HG03108 (cell line): ENCODE measurements at regions not wholly inside any gene's neighbourhood (a gene's known extent, or its start where the extent isn't known, plus 50 kb on each side); places are given as distances from the start of the nearest gene placed in this dataset.

Experiments
- ATAC-seq: cut with Tn5 transposase; IDR thresholded peaks from one replicate; pipeline ENCODE4 v1.9.1; 2021; ENCODE audit warnings: moderate library complexity; ENCODE audit not compliant: unreplicated experiment

DNA sequence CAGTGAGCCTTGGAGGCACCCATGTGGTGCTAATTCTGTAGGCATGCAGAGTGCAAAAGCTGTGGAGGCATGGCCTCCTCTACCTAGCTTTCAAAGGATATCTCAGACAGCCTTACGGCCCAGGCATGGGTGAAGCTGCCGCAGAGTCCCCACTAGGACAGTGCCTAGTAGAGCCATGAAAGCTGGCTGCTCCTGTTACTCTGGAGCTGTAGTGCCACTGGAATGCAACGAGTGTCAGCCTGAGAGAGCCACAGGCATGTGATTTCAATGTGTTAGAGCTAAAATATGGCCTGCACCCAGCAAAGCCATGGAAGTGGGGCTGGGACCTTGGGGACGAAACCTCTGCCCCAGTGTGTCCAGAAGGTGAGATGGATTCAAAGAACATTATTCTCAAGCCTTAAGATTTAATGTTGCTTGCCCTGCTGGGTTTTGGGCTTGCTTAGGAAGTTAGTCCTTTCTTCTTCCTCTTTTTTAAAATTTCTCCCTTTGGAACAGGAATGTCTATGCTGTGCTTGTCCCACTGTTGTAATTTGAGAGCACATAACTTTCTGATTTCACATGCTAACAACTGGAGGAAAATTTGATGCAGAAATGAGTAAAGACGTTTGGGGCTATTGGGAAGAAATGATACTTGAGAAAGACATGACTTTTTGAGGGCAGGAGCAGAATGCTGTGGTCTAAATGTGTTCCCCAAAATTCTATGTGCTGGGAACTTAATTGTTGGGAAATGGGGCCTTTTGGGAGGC is 298.4 kb downstream of the PSAT1 start:
- no peak for ATAC-seq

DNA sequence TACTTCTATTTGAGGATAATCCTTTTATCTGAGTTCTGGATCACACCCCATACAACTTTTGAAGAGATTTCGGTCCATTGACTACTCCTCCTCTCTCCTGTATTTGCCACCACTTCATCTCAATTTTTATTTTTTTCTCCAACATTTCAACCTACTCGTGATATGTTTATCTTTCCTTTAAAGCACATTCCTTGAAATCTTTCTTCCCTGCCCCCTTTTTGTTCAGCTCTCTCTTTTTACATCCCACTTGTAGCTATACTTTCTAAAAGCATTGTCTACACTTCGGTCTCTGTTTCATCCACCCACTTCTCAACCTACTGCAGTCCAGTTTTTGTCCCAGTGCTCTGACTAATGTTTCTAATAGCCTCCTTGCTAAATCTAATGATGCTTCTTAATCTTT is 299.4 kb downstream of the PSAT1 start:
- ATAC-seq, result no peak

DNA sequence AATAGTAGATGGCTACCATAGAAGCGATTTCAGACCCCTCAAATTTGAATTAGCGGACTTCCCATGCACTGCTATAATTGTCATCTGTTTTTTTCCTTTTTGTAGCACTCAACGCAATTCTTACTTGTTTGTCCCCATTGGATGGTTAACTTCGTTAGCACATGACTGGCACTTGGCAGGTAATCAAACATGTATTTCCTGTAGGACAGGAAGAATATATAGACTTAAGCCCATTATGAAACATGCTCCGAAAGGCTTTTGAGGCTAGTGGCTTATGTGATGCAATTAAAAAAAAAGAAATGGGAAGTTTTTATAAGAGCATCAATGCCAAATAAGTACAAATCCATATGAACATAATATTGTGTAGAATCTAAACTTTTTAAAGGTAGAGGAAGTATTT is 301.2 kb downstream of the PSAT1 start:
- no peak for ATAC-seq

DNA sequence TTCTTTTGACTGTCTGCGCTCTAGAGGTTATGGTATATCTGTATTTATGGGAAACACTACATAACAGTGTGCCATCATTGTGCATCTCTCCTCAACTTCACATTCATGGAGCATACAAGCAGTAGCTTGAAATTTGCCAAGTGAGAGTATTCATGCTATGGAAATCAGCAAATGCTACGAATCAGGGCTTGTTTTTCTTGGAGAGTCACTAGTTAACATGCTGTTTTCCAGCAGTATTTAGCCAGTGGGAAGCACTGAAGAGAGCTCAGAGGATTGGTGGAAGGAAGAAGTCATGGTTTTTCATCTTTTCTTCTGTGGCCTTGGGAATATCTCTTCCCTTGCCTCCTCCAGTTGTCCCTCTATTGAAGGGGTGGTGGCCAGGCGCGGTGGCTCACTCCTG is 303.0 kb downstream of the PSAT1 start:
- no peak for ATAC-seq

DNA sequence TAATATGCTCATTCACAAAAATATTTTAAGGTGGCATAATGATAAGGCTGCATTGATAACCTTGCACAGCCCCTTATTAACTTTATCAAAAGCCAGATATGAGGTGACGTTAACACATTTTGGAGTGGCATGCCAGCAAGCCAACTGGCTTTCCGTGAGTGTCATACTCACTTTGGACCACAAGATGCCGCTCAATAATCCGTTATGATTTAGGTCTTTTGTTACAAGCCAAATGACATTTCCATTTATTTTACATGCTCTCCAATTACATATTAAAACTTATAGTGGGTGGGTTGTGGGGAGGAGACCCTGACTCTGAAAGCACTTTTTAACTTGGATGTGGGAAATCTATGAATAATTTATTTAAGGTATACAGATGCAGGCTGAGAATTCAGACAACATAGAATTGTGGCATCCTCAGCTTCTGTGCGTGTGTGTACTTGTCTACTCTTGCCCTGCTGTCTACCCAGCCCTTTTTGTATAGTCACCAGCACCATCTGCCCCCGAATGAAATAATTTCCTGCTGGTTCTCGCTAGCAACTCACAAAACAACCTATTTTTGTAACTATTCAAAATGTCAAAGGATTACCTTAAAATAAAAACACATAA is 305.1 kb downstream of the PSAT1 start:
- no peak for ATAC-seq

DNA sequence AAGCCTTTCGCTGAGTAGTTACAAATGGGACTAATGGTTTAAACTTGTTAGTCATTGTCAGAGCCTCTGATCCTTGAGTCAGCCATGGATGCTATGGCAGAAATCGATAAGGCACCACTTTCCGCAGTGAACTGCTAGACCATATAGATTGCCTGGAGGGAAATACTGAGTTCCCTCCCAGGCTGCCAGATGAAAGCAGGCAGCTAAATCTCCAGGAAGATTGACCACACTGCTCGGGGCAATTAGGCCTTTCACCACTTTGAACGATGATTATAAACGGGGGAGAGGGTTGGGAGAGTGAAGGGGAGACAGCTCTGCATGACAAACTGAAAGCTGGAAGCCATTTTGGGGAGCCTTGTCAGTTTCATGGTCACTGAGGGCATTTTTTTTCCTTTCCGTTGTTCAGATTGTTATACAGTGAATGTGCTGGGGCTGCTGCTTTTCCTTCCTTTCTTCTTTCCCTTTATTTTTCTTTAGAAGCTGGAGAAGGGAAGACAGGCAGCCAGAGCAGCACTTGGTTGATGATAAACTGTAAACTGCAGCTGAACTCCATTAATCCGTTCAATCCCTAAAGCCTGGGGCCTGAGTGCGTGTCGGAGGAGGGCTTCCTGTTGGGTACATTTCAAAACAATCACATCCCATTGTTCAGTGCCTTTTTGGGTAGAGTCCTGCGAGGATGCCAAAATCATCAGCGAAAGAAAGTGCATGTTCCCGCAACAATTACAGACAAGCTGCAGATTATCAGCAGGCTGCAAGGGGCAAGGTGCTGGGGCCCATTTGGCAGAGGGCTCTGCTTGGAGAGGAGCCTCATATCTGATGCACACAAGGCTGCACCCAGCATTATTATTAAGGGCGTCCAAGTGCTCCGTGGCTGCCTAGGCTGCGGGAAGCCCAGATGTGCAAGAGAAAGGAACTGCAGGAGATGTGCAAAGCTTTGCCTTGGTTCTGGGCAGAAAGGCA is 308.4 kb downstream of the PSAT1 start:
- no peak for ATAC-seq

DNA sequence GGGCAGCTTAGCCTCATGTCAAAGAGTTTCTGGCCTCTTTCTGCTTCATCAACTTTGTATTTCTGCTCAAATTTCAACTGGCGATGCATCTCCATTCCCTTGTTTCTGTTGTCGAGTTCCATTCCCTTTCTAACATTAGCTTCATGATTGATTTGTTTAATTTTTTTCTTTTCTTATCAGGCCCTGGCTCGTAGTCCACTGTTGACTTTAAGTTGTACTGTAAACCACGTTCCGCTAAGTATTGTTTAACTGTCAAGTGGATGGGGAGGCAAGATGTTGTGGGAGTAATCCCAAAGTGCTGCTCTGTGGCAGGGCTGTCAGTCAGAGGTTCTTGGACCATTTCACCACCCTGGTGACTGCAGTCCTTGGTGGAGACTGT is 309.1 kb downstream of the PSAT1 start:
- ATAC-seq, result no peak

DNA sequence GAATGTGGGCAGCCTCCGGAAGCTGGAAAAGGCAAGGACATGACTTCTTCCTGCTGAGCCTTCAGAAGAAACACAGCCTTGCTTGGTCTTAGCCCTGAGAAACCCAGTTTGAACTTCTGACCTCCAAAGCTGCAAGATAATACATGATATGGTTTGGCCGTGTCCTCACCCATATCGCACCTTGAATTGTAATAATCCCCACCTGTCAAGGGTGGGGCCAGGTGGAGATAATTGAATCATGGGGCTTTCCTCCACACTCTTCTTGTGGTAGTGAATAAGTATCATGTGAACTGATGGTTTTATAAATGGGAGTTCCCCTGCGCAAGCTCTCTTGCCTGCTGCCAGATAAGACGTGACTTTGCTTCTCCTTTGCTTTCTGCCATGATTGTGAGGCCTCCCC is 310.9 kb downstream of the PSAT1 start:
- ATAC-seq, result no peak

DNA sequence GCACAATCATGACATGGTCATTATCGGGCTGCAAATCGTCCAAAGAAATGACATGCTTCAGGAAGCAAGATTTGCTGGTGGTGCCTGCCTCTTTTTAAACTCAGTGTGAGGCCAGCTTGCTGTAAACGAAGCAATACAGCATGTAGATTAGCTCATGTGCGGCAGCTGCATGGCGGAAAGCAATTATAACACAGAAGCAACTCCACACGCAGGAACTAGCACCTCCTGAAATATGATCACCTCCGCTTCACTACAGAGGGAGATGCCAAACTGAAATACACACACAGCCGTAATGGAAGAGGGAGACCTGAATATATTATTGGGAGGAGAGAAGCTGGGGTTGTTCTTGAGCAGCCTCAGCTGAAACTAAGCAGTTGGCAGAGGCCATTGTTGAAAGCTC is 312.5 kb downstream of the PSAT1 start:
- no peak for ATAC-seq

DNA sequence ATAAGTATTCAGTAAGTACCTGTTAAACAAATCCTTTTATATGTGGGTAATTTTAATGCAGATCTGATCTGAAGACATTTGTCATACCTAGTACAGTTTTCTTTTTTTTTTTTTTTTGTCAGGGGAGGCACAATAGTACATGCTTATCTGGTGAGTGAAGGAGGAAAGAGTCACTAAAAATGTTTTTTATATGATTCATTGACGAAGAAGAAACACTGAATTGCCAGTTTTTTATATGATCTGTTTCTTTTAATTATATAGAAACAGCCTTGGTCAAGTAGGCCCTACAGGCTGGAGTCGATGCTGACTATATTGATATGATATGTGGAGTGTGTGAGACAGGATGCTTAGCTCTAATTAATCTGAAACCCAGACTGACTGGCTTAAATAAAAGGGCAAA is 315.2 kb downstream of the PSAT1 start:
- ATAC-seq, result no peak

DNA sequence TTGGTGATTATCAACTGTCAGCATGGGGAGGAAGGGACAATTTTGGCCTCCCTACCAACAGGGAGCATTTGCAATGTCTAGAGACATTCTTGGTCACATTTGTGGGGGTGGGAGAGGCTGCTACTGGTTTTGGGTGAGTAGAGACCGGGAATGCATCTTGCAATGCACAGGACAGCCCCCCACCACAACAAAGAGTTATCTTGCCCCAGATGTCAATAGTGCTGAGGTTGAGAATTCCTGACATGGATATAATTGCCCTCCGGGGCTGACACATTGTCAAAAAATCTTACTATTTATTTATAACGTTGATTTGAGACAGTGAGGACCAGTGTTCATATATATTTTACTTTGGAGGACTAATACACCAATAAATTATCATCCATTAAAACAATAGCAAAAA is 316.1 kb downstream of the PSAT1 start:
- ATAC-seq, result no peak

DNA sequence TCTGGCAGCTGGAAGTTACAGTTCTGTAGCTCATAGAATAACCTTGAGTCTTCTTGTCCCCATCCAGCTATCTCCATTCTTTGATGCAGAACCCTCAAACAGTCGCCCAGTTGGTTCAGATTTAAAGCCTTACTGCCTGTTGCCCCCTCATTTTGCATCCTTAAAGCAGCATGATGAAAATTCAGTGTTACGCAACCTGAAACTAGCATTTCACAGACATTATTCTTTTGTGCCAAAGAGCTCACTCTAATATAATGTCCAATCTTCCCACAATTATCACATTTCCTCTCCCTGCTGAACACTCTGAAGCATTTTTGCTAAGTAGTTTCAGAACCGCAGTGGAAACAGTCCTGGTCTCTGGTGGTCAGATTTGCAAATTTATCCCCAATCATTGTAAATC is 318.0 kb downstream of the PSAT1 start:
- ATAC-seq, result no peak

DNA sequence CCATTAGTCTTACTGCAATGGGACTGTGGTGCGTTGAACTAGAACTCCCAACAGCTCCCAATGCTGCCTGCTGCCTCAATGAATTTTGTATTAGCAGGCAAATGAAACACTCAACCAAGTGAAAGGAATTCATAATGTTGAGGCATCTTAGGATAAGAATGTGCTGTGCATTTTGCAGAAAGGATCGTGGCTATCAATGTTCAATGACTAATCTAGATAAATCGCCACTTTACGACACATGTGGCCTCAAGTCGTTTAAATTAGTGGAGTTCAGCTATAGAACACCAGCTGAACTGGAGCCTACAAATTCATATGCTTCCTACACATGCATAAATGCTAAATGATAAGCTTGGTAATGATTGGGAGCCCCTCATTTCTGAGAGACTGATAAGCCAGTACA is 318.4 kb downstream of the PSAT1 start:
- ATAC-seq, result no peak

DNA sequence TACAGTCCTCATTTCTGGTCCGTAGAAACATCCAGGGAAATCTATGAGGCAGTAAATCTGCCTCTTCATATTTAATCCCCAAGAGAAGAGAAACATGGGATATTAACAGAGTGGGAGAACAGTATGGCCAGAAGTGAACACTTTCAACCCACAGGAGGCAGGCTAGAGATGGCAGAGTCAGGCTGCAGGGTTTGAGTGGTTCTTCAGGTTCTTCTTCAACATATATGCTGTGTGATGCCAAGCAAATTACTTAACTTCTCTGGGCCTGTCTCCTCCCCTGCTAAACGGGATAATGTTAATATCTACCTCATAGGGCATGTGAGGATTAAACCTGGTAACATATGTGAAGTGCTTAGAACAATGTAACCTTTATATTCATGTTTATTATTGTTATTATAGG is 321.8 kb downstream of the PSAT1 start:
- ATAC-seq, result no peak

DNA sequence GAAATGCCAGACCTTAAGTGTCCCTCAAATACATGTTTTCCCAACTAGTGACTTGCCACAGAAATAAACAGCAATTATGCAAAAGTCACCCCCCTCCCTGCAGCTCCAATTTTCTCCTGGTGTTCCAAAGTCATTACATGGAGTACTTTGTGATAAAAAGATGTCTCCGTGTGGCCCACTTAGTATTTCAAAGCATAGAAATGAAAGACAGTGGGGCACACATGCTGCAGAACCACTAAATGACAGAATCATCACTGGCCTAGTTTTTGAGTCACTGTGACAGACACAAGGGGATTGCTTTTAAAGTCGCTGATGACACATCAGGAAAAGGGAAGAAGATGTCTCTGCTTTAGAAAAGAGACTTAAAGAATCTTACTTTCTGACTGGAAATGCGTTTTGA is 323.4 kb downstream of the PSAT1 start:
- no peak for ATAC-seq

DNA sequence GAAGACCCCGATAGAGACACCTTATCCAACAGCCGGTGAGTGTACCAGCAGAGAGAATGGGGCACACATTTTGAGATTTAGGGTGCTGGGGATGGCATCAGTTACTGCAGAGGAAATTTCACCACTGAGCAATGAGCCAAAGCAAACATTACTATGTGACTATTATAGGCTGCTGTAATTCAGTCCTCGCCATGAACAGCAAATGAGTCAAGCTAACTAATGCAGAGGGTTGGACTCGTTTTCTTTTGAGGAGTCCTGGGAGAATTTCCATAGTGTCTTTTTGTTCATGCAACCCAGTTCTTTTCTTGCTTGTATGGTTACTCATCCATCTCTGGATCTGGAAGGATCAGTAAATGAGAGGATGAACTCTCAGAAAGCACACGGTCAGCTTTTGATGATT is 323.8 kb downstream of the PSAT1 start:
- ATAC-seq, result no peak

DNA sequence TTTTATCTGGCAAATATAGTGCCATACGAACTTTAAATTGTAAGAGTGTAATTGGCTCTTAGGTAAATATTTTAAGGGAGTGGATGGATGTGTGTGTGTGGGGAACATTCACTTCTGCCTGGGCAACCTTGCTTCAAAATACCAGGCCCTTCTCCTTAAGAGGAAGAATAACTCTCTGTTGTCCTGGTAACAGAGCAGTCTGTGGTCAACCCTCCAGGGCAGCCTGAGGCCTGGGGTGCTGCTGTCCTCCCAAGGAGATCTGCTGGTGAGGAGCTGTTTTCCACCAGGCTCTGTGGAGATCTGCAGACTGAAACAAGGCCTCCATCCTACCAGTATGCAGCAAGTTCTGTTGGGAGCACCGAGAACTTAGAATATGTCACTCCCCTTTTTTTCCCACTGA is 325.2 kb downstream of the PSAT1 start:
- ATAC-seq, result no peak

DNA sequence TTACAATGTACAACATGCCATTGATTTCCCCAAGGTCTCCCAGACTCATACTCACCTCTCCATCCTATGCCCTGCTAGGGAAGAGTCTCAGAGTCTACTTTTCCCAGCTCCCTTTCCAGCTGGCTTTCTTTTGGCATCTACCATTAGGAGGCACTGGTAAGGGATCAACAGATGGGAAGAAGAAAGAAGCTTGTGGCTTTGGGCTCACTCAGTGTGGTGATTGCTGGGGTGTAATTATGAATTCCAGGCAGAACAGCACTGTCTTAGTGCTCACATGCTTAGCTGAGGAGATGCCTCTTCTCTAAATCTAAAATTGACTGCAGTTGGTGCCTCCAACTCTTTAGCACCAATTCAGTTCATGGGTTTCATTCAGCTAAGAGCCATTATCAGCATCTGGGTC is 330.0 kb downstream of the PSAT1 start:
- no peak for ATAC-seq

DNA sequence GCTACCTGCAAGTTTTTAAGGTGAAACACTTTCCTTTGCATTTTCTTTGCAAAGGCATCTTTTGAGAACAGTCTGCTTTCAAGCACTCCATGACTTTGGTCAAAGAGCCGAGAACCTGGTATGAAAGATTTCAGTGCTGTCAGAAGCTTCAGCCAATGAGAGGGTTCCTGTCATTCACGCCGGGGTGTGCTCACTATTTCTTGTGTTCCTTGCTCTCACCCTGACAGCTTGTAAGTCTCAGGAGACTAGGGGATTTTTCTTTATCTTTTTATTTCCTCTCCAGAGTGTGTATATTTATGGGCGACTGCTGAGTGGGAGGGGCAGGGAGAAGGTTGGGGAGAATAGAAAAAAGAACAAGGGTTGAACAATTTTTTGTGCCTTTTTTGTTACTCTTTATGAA is 334.0 kb downstream of the PSAT1 start:
- no peak for ATAC-seq

DNA sequence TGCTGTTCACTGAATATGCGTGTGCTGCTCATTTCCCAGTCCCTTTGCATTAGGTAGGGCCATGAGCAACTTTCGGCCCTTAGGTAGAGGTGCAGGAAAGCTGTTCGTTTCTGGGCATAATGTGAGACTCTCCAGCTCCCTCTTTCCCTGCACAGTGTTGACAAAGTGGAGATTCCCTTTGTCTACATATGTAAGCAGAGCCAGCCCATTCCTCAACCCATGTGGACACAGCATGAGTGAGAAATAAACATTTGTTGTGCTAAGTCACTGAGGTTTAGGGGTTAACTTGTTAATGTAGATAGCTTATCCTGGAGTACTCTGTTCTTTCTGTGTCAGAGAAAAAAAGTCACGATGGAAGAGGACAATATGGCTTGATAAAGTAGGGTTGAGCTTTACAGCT is 343.8 kb downstream of the PSAT1 start:
- ATAC-seq, result no peak

DNA sequence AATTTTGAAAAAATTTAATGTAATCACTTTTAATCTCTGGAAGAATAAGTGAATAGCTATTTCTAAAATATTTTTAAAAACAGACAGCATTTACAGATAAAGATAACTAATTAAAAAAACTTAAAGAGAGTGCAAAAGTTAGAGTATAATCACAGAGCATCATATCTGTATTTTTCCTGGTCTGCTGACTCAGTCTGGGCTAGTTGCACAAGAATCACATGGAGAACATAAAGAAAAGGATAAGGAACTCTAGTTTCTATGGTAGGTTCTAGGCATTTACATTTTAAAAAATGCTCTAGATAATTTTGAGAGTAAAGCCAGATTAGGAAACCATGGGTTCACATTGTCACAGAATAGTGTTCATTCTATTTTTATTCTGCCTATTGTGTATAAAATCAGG is 347.4 kb downstream of the PSAT1 start:
- no peak for ATAC-seq

DNA sequence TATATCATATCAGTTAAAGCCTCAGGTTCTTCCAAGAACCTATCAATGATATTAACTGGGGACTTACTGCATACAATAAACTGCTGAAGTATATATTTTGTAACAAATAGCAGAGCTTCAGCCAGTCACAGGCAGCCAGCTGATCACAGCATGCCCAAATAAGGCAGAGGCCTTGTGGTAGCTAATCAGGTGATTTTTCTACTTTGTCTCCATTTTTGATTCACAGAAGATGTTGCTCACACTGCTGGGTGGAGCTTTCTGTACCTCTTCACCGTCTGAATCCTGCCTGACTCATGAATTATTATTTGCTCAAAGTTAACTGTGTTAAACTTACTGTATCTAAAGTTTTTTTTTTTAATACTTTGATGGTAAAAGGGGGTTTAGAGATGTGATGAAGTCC is 357.4 kb downstream of the PSAT1 start:
- ATAC-seq, result no peak
